HFFc6 (cell line): ENCODE measurements at regions not wholly inside any gene's neighbourhood (a gene's known extent, or its start where the extent isn't known, plus 50 kb on each side); places are given as distances from the start of the nearest gene placed in this dataset.

Experiments used
- DNase-seq: peaks from one replicate; pipeline ENCODE4 v3.0.0-alpha.2; 2018
- H3K27ac Mint-ChIP-seq: 2 replicates; pipeline ENCODE4 v1.8.0; 2020; ENCODE audit warnings: mild to moderate bottlenecking, mixed read lengths
- H3K27me3 Mint-ChIP-seq: 2 replicates; pipeline ENCODE4 v1.8.0; 2021; ENCODE audit warnings: mild to moderate bottlenecking, moderate library complexity, mixed read lengths; ENCODE audit not compliant: insufficient read depth
- H3K36me3 Mint-ChIP-seq: 2 replicates; pipeline ENCODE4 v1.8.0; 2021; ENCODE audit warnings: low read depth, mixed read lengths
- H3K4me1 Mint-ChIP-seq: 2 replicates; pipeline ENCODE4 v1.8.0; 2020; ENCODE audit warnings: low read depth, mixed read lengths
- H3K4me3 Mint-ChIP-seq: 2 replicates; pipeline ENCODE4 v1.8.0; 2020; ENCODE audit warnings: mild to moderate bottlenecking, moderate library complexity, mixed read lengths
- H3K9me3 Mint-ChIP-seq: 2 replicates; pipeline ENCODE4 v1.8.0; 2020; ENCODE audit warnings: mild to moderate bottlenecking, mixed read lengths
- TF ChIP-seq, protein P1 (sequence below): fragments of 200-600 bp; sonication (generic); IDR thresholded peaks from 2 replicates; pipeline ENCODE4 v1.5.0; 2021; ENCODE audit warnings: antibody characterized with exemption, mild to moderate bottlenecking

DNA sequence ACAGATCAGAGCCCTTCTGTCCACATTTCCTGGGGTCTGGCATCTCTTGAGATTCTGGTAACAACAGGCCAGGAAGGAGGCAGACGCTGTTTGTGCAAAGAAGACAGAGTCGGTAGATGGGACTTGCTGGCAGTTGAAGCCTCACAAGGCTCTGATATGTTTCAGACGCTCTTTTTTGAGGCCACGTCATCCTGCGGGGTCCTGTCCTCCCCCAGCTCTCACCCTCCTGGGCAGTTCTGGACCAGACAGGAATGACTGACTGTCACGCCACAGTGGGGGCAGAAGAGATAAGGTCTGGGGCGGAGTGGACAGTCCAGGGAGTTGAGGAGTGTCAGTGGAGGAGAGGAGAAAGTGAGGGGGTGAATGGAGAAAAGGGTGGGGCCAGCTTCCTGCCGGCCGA lies 87.1 kb upstream of the SULF2 start:
- Mint-ChIP-seq H3K27ac (no peak overlapping the region), H3K36me3 (no peaks in the 10 kb centered on the region), H3K4me1 (no peaks in the 10 kb centered on the region), H3K4me3 (no peak overlapping the region), H3K9me3 (no peaks in the 10 kb centered on the region; the same call in 1 of the 2 replicates), H3K27me3 (peaks cover 17% of the 10 kb centered on the region)
- DNase-seq = no peak
- TF ChIP-seq, protein P1, sequence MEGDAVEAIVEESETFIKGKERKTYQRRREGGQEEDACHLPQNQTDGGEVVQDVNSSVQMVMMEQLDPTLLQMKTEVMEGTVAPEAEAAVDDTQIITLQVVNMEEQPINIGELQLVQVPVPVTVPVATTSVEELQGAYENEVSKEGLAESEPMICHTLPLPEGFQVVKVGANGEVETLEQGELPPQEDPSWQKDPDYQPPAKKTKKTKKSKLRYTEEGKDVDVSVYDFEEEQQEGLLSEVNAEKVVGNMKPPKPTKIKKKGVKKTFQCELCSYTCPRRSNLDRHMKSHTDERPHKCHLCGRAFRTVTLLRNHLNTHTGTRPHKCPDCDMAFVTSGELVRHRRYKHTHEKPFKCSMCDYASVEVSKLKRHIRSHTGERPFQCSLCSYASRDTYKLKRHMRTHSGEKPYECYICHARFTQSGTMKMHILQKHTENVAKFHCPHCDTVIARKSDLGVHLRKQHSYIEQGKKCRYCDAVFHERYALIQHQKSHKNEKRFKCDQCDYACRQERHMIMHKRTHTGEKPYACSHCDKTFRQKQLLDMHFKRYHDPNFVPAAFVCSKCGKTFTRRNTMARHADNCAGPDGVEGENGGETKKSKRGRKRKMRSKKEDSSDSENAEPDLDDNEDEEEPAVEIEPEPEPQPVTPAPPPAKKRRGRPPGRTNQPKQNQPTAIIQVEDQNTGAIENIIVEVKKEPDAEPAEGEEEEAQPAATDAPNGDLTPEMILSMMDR = no peak

DNA sequence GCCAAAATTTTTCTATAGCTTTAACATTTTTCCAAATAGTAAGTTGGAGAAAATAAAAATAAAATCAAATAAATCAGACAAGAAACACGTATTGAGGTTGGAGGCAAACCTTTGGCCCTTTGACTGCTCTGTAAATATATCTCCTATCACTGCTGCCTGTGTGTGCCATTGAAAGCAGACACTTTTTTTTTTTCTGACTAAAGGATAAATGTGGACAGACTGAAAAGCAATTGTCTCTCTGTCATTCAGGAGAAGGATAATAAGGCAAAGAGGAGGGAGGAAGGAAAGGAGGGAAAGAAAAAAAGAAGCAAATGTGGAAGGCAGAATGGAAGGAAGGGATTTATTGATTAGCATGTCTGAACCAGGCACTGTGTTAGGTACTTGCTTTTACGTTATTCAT lies 85.2 kb upstream of the SULF2 start:
- no peaks in the 10 kb centered on the region for H3K36me3 Mint-ChIP-seq
- TF ChIP-seq, protein P1 = no peak
- no peaks in the 10 kb centered on the region for H3K4me1 Mint-ChIP-seq

DNA sequence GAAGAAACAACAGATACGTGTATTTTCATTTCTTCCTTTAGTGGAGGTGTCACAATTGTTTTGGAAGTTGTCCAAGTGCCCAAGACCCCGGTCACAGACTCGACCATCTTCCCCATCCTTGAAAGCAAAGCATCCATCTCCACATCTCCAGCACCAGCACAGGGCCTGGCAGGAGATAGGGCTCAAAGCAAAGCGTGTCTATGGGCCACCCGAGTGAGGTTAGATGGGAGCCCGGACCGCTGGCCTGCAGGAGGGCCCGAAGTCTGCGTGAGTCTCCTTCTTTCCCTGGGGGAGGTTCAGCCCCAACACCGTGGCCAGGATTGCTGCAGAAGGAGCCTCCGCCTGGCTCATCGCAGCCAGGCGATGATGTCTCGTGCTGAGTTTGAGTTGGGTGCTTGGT lies 83.5 kb upstream of the SULF2 start:
- DNase-seq = no peak
- Mint-ChIP-seq H3K36me3 (no peaks in the 10 kb centered on the region), H3K27ac (no peak overlapping the region), H3K27me3 (peaks cover 10% of the 10 kb centered on the region), H3K4me3 (no peak overlapping the region), H3K4me1 (no peaks in the 10 kb centered on the region), H3K9me3 (0 out of 2 replicates have a peak, but pooled peaks cover 3% of the 10 kb centered on the region)
- TF ChIP-seq, protein P1 = no peak

More for the DNA sequence above, 85.2 kb upstream of the SULF2 start:
- Mint-ChIP-seq H3K27ac (no peak overlapping the region), H3K27me3 (peaks cover 12% of the 10 kb centered on the region), H3K9me3 (0 out of 2 replicates have a peak, but pooled peaks cover 3% of the 10 kb centered on the region), H3K4me3 (no peak overlapping the region)
- DNase-seq = no peak

DNA sequence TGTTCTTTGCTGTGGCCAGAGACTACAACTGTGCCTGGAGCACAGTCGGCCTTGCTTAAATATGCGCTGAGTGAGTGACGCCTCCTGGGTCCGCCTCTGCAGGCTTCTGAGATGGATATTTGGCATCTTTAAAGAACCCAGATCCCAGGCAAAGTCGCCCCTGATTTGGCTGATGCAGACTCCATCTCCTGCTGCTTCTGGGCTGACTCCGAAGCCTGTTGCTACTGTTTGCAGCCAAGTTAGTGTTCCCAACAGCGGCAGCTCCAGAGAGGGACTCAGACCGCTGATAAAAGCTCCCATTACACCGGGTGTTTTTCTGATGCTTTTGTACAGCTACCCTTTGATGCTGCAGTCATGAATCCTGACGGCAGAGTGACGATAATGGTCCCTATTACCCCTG lies 83.0 kb upstream of the SULF2 start:
- no peak overlapping the region for H3K27ac Mint-ChIP-seq
- H3K4me1 Mint-ChIP-seq = no peaks in the 10 kb centered on the region
- TF ChIP-seq, protein P1 = no peak
- H3K9me3 Mint-ChIP-seq = 0 out of 2 replicates have a peak, but pooled peaks cover 3% of the 10 kb centered on the region
- DNase-seq = no peak
- H3K4me3 Mint-ChIP-seq = no peak overlapping the region
- peaks cover 10% of the 10 kb centered on the region for H3K27me3 Mint-ChIP-seq
- H3K36me3 Mint-ChIP-seq = no peaks in the 10 kb centered on the region

DNA sequence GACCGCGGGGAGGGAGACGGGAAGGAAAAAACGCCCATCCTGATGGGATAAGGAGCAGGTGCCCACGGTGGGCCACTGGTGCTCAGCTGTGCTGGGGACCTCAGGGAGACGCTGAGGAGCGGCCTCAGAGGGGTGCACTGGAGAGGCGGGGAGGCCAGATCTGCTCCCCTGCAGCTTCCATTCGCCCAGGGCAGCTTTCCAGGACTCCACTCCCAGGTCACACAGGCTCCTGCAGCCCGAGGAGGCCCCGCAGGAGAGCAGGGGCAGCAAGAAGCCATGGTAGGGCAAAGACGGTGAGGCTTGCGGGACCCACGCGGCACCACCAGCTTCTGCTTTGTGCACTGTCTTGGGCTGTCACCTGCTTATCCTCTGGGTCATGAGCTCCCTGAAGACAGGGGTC lies 82.5 kb upstream of the SULF2 start:
- H3K9me3 Mint-ChIP-seq = 0 out of 2 replicates have a peak, but pooled peaks cover 3% of the 10 kb centered on the region
- TF ChIP-seq, protein P1 = no peak
- no peaks in the 10 kb centered on the region for H3K4me1 Mint-ChIP-seq
- no peak overlapping the region for H3K4me3 Mint-ChIP-seq
- no peak overlapping the region for H3K27ac Mint-ChIP-seq
- DNase-seq = no peak
- peaks cover 13% of the 10 kb centered on the region for H3K27me3 Mint-ChIP-seq
- no peaks in the 10 kb centered on the region for H3K36me3 Mint-ChIP-seq

DNA sequence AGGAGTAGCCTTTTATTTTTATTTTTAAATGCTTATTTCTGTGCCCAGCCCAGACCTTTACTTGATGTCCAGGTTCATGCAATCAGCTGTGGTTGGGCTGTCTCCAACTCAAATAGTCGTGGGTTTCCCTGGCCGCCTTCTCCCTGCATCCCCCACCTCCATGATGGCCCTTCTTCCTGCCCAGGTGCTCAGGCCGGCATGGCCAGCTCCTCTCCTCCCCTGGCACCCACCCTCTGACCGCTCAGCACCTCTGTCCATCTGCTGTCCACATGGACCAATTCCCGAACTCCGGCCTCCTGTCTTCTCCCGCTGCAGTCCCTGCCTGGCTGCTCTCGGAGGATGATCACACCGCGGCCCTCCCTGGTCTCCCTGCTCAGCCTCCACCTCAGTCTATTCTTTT lies 81.2 kb upstream of the SULF2 start:
- Mint-ChIP-seq H3K9me3 (0 out of 2 replicates have a peak, but pooled peaks cover 3% of the 10 kb centered on the region), H3K27ac (no peak overlapping the region), H3K27me3 (peaks cover 11% of the 10 kb centered on the region), H3K4me1 (no peaks in the 10 kb centered on the region), H3K4me3 (no peak overlapping the region), H3K36me3 (no peaks in the 10 kb centered on the region)
- no peak for DNase-seq
- TF ChIP-seq, protein P1 = no peak
